LNCAP (cell line): ENCODE measurements at regions not wholly inside any gene's neighbourhood (a gene's known extent, or its start where the extent isn't known, plus 50 kb on each side); places are given as distances from the start of the nearest gene placed in this dataset.

ENCODE experiments used
- CTCF ChIP-seq: fragments of 450-650 bp; IDR thresholded peaks from 2 replicates; pipeline ENCODE4 v1.5.1; 2017; ENCODE audit warnings: mild to moderate bottlenecking

GRCh38 chr14:21874946-21875345 is 201.3 kb upstream of the OR4E1 start:
- TF ChIP-seq CTCF: no peak

- no peak for TF ChIP-seq CTCF
Measured at GRCh38 chr14:21874167-21874566, 200.5 kb upstream of the OR4E1 start.

- peak; percentile 94 for TF ChIP-seq CTCF
Measured at GRCh38 chr14:21868442-21869046, 194.9 kb upstream of the OR4E1 start.

- no peak for TF ChIP-seq CTCF
Measured at GRCh38 chr14:21867541-21867940, 193.9 kb upstream of the OR4E1 start.

- no peak for TF ChIP-seq CTCF
Measured at GRCh38 chr14:21866479-21866878, 192.9 kb upstream of the OR4E1 start.

- TF ChIP-seq CTCF: no peak
Measured at GRCh38 chr14:21863289-21863688, 189.7 kb upstream of the OR4E1 start.

- TF ChIP-seq CTCF: no peak
Measured at GRCh38 chr14:21861153-21861552, 187.5 kb upstream of the OR4E1 start.

GRCh38 chr14:21860172-21860571 is 186.6 kb upstream of the OR4E1 start:
- peak; percentile 66 for TF ChIP-seq CTCF
